ENCODE measurements at regions not wholly inside any gene's neighbourhood (a gene's known extent, or its start where the extent isn't known, plus 50 kb on each side); places are given as distances from the start of the nearest gene placed in this dataset.

DNA sequence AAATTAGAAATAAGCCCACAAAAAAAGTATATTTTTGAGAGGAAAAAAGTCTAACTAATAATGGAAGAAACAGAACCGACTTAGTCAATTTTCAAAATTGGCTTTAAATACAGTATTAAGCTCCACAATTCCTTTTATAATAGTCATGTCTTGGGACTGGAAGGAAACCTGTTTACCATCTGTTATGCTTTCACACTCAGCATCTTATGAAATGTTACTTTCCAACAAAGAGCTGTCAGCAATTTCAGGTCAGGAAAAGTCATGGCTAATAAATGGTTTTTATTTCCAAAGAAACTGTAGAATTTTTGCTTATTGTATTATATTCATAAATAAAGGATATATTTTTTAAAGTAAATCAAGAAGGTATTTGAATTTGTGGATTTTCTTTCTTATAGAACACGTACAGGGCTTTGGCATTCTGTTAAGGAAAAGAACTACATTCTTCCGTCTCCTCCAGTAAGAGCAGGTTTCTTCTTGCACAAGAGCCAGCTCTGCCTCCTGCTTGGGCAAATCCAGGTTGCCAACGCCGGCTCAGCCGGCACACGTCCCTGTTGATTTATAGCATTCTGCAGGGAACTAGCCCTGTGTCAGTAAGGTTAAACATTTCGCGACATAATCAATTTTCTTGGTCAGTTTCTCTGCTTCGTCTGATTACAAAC lies 52.9 kb upstream of the GPR12 start:
- TF ChIP-seq CTCF (IDR thresholded peaks at IDR 0.05; ENCODE audit: control insufficient read depth, extremely low read depth, insufficient read depth), result no peak
- no peak overlapping the region for H3K4me3 ChIP-seq (ENCODE audit: low read depth, low read length)
- no peak for DNase-seq (ENCODE audit: low read depth)

DNA sequence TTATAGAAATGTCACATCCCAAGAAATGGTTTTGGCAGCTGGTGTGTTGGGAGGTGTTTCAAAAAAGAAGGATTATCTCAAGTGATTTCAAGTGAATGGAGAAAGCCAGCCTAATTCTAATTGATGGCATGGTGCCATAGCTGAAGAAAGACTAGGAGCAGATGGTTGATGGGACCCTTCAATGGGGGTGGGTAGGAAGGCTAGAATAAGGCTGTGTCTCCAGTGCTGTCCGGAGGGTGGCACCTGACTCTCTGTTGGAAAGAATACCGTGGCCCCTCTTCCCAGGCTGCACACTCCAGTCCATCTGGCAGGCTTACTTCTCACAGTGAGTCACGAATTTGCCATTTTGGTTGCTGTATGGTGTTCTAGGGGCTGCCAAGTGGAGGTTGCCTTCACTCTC lies 51.0 kb upstream of the GPR12 start:
- no peak for DNase-seq (ENCODE audit: low read depth)
- TF ChIP-seq CTCF (IDR thresholded peaks at IDR 0.05; ENCODE audit: control insufficient read depth, extremely low read depth, insufficient read depth), result no peak

More for the DNA sequence above, 51.0 kb upstream of the GPR12 start:
- no peak overlapping the region for H3K4me3 ChIP-seq (ENCODE audit: low read depth, low read length)
